Lung microvascular endothelial cell (primary cell): ENCODE measurements at regions not wholly inside any gene's neighbourhood (a gene's known extent, or its start where the extent isn't known, plus 50 kb on each side); places are given as distances from the start of the nearest gene placed in this dataset.
"Not testable (repeated sequence)": the region's sequence is repeated elsewhere in the genome, so short reads cannot be mapped to it uniquely, and the experiment has no call there.

Experiments used
- DNase-seq, 2 donors: peaks; one replicate each; pipeline versions ENCODE4 v3.0.0 to v3.0.0-alpha.2; 2010; ENCODE audit warnings: low read depth in 2 of 2

DNA sequence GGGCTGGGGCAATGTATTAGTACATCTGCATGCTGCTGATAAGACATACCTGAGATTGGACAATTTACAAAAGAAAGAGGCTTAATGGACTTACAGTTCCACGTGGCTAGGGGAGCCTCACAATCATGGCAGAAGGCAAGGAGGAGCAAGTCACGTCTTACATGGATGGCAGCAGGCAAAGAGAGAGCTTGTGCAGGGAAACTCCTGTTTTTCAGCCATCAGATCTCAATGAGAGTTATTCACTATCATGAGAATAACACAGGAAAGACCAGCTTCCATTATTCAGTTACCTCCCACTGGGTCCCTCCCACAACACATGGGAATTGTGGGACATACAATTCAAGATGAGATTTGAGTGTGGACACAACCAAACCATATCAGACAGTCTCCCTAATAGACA is 504.2 kb upstream of the FANCL start:
- DNase-seq: not testable (repeated sequence)

DNA sequence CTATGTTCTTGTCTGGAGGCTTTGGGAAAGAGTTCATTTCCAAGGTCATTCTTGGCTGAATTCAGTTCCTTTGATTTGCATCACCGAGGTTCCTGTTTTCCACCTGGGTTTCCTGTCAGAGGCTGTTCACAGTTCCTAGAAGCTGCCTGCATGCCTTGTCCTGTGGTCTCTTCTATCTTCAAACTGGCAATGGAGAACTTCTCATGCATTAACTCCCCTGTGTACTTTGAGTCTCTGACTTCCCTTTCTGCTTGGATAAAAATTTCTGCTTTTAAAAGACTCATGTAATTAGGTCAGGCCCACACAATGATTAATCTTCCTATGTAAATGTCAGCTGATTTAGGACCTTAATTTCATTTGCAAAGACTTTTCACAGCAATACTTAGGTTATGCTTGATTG is 499.3 kb upstream of the FANCL start:
- DNase-seq: no peak

DNA sequence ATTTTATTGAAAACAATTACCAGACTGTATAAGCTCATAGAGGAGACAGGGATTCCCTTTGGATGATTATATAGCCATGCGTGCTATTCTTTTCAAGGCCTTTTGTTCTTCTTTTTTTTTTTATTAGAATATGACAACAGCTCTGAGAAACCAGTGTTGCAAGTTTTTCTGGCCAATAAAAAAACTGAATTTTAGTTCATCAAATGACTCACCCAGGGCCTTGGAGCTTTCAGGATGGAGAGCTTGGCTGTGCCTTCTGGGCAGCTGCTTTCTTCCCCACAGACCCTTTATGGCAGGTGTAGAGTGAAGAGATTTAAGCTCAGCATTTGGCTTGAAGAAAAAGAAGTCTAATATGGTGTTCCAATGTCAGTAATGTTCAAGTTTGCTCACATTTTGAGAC is 497.9 kb upstream of the FANCL start:
- DNase-seq: no peak

DNA sequence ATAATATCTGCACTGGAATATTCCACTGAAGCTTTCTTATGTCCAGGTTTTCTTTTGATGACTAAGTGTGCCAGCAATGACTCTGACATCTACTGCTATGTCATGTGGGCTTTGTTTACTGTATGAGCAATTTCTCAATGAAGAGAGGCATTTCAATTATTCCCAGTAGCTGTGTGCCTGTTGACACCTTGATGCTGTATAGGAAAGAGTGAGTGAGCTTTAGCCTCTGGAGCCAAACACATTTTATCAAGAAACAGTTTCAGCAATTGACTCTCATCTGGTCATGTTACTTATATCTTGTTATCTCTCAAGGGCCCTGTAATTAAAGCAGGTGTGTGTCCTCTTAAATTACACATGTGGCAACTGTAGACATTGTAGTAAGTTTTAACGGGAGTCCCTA is 493.2 kb upstream of the FANCL start:
- peak in 1 of 2 donors; percentile 10 for DNase-seq

DNA sequence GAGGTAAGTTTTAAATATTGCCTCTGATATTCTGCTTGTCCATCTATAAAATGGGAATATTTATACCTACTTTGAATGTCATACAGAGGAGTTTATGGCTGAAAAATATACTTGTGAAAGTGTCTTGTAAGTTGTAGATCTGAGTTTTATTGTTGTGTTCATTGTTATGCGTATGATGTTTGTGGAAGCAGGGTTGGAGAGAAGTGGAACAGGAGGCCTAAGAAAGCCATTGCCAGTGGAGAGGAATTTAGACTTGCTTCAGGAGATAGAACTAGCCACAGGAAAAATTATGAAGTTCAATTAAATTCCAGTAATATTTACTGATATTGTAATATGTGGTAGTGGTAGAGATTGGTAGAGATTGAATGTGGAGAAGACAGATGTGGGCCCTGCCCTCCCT is 491.9 kb upstream of the FANCL start:
- no peak for DNase-seq

DNA sequence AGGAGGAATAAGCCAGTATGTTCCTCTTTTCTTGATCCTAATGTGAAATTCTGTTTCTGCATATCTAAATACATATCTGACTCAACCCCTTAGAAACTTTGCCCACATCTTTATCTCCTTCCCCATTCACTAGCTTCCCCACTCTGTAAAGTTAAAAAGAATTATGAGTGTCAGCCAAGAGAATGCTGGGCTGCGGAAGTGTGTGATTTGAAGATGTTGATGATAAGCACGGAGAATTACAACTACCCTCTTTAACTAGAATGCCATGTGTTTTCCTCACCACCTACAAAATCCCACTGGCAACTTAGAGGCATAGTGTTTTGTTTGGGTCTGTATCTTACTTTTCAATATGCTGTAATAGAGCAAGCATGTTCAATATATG is 490.4 kb upstream of the FANCL start:
- peak in 1 of 2 donors; percentile 2 for DNase-seq

DNA sequence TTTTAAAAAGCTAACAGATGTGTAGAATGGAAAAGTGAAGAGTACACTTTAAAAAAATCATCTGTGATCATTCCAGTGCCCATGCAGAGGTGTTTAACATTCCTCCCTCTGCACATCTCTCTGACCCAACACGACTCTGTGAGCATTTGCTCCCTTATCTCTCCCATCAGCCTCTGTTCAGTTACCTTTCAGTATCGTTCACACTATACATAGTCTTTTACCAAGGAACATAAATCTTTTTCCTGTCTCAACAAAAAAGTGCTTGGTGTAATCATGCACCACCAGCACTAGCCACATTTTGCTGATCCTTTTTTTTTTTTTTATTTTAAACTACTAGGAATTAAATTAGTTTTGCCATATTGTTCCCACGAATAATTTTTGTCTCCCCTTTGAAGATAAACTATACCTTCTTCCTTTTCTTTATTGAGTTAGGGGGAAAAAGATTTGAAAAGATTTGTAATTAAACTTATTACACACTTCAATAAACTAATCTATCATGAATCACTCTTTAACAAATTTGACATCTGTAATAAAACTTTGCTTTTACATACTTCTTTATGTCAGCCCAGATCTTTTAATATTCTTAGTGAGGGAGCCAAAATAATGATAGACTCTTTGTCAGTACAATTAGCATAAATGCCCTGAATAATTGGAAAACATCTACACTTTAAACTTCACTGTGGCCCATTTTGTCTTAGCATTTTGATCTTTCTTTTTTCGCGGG is 489.8 kb upstream of the FANCL start:
- DNase-seq: no peak

DNA sequence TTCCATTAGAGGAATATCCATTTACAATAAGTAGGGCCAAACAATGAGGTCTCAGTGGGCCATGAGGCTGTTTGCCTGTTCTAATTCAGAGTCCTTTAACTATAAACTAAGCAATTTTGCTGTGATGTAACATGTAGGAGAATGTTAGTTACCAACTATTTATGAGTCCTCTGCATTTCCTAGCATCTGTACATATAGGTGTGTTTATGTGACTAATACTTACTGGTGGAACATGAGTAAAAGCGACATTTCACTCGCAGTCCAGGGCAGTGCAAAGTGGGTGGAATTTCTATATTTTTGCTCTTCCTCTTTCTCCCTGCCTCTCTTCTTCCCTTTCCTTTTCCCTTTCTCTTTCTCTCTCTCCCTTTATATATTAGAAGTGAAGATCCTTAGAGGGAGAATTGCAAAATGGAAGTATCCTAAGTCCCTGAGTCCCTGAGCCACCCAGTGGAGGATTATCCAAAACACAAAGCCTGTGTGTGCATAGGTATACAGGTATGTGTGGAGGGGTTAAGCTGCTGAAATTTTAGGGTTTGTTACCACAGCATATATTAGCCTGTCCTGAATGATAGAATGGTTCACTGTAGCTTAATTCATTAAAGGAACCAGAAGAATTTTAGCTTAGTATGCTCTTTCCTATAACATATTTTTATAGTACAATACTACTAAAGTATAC is 487.0 kb upstream of the FANCL start:
- DNase-seq: no peak

DNA sequence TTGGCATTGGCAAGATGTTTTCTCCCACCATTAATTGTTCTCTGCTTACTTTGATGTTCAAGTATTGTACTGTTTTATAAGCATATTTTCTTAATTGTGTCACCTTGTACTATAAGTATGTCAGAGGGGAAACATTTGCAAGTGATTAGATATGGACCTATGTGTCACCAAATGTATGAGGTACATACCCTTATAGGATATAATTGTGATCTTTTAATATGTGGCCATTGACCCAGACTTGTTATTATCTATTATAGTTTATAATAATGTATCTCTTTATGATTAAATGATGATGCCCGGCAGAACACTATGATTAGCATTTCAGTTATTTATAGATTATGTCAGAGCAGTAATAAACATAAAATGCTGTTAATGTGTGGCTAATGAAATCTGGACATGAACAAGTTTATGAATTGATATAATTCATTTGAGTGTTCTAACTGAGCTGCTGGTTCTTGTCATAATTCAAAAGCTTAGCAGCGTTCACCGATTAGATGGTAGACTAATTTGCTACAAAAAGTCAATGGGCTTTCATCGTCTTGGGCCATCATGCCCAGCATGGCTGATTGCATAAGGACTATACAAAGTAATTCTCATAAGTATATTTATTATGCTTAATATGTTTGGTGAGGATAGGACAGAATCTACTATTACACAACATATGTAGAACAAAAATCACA is 480.9 kb upstream of the FANCL start:
- DNase-seq: no peak

DNA sequence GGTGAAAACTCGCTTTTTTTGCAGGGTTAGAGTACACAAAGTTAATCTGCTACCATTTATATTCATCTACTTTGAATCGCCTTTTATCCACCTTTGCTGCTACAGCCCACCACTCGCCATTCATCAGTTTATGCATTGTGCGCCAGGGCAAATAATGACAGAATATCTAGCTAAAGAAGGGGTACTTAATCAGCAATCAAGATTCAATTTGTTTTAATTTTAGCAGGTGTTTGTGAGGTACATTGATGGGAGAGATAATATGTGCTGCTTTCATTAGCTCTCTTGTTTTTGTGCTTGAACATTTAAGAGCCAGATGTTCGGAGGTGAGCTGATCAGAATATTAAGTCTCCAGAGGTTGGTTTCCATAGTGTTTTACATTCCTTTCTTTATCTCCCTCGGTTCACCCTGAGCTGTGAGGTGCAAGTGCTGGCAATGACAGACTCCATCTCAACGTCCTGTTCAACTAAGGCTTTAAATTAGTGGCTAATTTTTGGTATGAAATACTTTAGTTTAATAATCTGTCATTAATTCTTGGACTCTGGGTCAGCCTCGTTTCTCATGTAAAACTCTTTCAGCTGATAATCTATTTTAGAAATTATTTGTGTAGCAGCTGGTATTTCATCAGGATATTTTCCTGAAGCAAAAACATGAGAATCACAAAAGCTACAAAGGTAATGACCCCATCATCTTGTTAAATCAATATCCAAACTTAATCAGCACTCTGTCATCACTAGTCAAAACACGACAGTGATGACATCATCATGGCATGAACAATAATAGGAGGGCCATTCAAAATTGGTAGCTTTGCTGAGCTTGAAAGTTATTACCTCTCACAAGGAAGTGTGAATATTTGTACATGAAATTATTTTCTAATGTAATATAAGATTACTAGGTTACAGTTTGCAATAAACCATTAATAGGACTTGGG is 479.9 kb upstream of the FANCL start:
- DNase-seq: no peak

DNA sequence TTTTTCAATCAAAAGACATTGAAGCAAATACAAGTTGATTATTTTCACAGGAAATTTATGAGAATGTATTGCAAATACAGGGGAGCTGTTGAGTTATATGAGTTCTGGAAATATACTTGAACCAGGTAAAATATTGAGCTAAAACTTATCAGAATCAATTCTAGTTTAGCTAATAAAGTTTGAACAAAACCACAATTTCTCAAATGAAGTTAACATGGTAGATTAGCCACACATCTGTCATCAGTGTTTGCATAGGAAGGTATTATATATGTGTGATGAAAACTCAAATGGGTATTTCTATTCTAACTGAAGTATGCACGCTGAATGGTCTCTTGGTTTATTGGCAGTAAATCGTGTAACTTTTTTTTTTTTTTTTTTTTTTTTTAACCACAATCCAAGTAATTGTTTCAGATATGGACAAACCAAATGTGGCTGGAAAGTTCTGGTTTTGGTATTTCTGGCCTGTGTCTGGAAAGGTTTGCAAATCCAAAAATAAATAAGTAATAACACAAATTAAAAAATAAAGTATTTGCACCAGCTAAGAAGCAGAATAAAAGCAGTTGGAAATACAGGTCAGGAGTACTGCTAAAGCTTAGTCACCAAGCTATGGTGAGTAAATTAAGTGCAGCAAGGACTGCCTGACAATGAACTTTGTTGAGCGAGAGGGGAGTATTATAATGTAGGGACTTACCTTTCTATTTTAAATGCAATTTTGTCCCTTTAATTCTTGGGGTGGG is 479.1 kb upstream of the FANCL start:
- DNase-seq: no peak

DNA sequence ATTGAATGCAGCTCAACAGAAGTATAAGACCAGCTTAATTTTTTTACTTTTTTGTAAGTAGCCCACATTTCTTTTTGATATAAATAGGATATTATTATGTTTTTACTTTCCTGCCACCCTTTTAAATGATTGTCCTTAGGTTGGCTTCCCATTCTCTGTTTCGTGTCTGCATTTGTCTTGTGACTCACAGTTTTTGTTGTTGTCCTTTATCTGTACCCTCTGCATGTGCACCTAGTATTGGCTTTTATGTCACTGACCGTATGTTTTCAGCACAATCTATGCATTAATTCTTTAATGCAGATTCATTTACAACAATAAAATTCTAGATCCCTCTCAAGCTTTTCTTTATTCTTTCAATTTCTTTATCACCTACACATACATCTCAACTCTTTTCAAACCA is 474.2 kb upstream of the FANCL start:
- no peak for DNase-seq

DNA sequence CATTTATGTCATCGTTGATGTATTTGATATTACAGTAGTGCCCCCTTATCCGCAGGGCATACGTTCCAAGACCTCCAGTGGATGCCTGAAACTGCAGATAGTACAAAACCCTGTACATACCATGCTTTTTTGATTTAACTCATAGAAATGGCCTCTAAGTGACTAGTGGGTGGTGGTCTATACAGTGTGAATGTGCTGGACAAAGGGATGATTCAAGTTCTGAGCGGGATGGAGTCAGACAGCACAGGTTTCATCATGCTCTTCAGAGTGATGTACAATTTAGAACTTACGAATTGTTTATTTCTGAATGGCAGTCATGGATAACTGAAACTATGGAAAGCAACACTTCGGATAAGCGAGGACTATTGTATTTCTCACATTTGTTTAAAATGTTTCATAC is 473.1 kb upstream of the FANCL start:
- DNase-seq: no peak

DNA sequence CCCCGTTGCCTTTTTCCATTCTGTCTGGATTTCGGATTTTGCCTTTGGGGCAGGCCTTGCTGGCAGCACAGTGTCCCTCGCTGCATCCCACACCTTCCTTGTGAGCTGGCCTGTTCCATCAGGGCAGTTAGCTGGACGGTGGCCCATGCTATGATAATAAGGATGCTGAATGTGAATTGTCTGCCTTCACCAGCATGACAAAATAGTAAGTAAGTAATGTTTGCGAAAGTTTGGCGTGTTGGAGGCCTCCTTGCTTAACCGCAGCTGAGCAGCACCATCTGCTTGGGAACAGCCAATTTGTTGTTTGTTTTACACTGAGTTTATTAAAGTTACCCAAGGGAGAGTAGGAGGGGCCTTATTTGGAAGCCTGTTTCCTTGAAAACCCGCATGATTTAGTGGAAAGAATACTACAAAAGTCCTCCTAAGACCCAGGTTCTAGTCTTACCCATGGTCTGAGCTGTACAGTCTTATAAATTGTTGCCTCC is 469.7 kb upstream of the FANCL start:
- no peak for DNase-seq

DNA sequence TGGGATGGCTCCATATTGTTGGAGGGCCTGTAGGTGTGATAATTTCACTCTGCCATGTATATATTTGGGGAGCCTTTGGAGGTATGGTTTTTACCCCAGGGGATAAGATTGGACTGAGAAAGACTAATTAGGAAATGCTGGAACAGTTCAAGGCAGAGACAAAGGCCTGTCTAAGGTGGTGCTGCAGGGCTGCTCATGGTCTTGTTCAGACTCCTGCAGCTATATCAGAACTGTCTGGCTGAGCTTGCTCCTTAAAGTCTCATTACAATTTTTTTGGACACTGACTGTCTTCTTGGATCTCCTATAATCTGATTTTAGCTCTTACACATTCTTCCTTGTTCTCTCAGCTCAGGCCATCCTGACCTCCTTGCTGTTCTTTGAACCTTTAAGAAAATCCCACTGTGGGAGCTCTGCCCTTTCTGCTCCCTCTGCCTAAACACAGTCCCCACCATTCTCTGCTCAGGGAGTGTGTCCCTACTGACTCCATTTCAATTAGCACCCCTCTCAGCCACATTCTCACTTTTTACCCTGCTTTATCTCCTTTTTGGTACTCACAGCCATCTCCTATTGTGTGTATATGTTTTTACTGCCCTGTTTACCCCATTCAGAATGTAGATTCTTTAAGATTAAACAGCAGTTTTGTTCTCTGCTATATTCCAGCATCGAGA is 468.7 kb upstream of the FANCL start:
- DNase-seq: no peak

DNA sequence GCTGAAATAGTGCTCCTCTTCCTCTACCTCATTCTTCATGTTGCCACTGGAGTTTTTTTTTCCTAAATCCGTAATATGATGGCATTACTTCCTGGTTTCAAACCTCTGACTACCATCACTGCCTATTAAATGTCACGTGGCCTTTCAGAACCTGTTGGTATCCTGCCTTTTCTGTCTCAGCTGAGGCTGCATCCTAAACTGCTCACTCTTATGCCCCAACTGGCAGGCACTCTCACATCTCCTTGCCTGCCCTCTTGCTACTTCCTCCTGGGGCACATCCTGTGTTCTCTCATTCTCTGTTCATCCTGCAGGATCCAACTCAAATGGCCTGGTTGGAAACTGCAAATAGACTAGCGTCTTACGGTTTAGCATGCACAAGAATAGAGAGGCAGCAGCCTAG is 468.1 kb upstream of the FANCL start:
- DNase-seq: no peak

DNA sequence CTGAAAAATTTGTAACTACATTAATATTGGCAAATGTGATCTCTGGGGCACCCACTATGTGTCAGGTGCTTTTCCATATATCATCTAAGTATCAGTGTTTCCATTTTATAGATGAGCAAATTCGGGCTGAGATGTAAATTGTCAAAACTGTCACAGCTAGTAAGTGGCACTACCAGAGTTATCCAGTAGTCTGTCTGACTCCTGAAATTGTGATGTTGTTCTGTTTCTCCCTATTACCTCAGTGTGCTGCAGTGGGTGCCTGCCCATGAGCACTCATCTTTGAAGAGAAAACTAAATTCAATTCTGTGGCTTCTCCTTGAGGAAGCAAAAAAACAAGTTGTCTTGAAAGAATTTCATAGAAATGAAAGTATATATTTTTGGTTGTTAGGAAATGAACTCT is 467.4 kb upstream of the FANCL start:
- DNase-seq: no peak

DNA sequence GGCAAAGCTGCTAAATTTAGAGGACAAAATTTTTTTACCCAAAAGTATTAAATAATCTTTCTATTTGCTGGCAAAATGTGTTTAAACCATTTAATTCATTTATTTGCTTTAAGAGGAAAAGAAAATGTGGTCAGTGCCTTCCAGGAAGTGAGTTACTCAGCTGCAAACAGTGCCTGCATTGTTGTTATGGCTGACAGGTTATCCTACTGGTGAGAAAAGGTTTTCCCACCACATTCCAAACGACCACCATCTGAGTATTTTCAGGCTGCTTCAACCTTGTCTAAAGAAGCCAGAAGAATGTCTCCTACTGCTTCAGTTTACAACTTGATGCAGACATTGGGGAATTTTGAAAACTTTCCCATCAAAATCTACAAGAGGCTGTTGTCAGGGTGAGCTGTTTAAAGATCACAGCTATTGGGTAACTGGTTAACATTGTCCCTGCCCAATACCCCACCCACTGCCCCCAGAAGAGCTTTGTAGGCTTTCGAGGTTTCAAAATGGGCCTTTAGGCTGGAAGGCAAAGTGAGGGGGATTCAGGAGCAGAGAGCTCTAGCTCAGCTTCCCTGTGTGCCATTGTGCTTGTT is 461.3 kb upstream of the FANCL start:
- peak; percentile 46 to 68 for DNase-seq

DNA sequence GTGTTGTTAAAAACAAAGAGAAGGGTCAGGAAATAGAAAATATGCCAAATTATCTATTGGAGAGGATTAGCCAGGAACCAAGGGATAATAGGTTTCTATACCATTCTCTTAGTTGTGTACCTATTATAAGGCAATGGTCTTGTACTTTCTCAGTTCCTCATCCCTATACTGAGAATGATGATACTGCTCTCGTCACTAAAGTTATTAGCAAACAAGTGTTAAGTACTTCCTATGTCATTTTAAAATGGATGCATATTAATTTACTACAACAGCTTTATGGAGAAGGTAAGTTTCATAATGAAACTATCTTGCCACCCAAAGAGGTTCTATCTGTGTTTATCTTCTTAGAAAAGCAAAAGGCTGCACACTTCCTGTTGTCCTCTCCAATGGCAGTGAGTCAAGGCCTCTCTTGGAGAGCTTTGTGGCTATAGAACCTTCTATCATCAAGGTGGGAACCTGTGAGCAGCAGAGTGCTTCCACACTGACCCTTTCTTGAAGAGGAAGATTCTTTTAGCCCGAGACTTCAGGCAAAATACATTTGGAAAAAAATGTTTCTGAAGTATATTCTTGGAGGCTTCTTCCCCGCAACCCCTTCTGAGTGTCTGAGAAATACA is 460.7 kb upstream of the FANCL start:
- DNase-seq: no peak

DNA sequence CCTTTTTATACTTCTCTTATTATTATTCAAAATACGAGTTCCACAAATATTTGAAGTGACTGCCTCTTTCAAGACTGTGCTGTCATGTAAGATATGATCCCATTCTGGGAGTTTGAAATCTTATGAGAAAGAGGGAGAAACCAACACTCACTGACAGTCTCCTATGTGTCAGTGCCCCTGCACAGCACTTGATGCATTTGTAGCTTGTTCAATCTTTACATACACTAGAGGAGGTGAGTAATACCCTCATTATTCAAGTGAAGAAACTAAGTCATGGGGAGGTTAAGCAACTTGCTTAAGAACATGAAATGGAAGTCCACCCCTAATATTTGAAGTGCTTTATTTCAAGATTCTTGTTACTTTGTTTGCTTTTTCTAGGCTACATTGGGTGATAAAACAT is 459.5 kb upstream of the FANCL start:
- DNase-seq: no peak
